ENCODE measurements at regions not wholly inside any gene's neighbourhood (a gene's known extent, or its start where the extent isn't known, plus 50 kb on each side); places are given as distances from the start of the nearest gene placed in this dataset.
"Not testable (repeated sequence)": the region's sequence is repeated elsewhere in the genome, so short reads cannot be mapped to it uniquely, and the experiment has no call there.

- DNase-seq = no peak
Observed at GRCh38 chr4:29262986-29263385, 1457.2 kb upstream of the PCDH7 start.

- DNase-seq = no peak
Observed at GRCh38 chr4:29276150-29276549, 1444.0 kb upstream of the PCDH7 start.

- no peak for DNase-seq
Observed at GRCh38 chr4:29277381-29277780, 1442.8 kb upstream of the PCDH7 start.

- DNase-seq = no peak
Observed at GRCh38 chr4:29278585-29278984, 1441.6 kb upstream of the PCDH7 start.

GRCh38 chr4:29289118-29289517, 1431.1 kb upstream of the PCDH7 start:
- DNase-seq = no peak

- no peak for DNase-seq
Observed at GRCh38 chr4:29295280-29295679, 1424.9 kb upstream of the PCDH7 start.

GRCh38 chr4:29304595-29304994, 1415.6 kb upstream of the PCDH7 start:
- DNase-seq = no peak

- DNase-seq = no peak
Observed at GRCh38 chr4:29307256-29307655, 1412.9 kb upstream of the PCDH7 start.

- no peak for DNase-seq
Observed at GRCh38 chr4:29307755-29308154, 1412.4 kb upstream of the PCDH7 start.

GRCh38 chr4:29309050-29309449, 1411.1 kb upstream of the PCDH7 start:
- DNase-seq = no peak

- no peak for DNase-seq
Observed at GRCh38 chr4:29310252-29310651, 1409.9 kb upstream of the PCDH7 start.

- no peak for DNase-seq
Observed at GRCh38 chr4:29311247-29311646, 1408.9 kb upstream of the PCDH7 start.

- DNase-seq = no peak
Observed at GRCh38 chr4:29319663-29320340, 1400.4 kb upstream of the PCDH7 start.

GRCh38 chr4:29320947-29321620, 1399.1 kb upstream of the PCDH7 start:
- DNase-seq = no peak

GRCh38 chr4:29326004-29326403, 1394.2 kb upstream of the PCDH7 start:
- DNase-seq = no peak

- no peak for DNase-seq
Observed at GRCh38 chr4:29326816-29327215, 1393.4 kb upstream of the PCDH7 start.

GRCh38 chr4:29336861-29337260, 1383.3 kb upstream of the PCDH7 start:
- no peak for DNase-seq

- DNase-seq = no peak
Observed at GRCh38 chr4:29372971-29373370, 1347.2 kb upstream of the PCDH7 start.

GRCh38 chr4:29375716-29376115, 1344.5 kb upstream of the PCDH7 start:
- no peak for DNase-seq

- not testable (repeated sequence) for DNase-seq
Observed at GRCh38 chr4:29378237-29378636, 1341.9 kb upstream of the PCDH7 start.

GRCh38 chr4:29390921-29391320, 1329.2 kb upstream of the PCDH7 start:
- no peak for DNase-seq

- no peak for DNase-seq
Observed at GRCh38 chr4:29405116-29405515, 1315.1 kb upstream of the PCDH7 start.

GRCh38 chr4:29415771-29416170, 1304.4 kb upstream of the PCDH7 start:
- DNase-seq = no peak

GRCh38 chr4:29423836-29424721, 1296.1 kb upstream of the PCDH7 start:
- no peak for DNase-seq
